Erythroblast (primary cell): ENCODE measurements at regions not wholly inside any gene's neighbourhood (a gene's known extent, or its start where the extent isn't known, plus 50 kb on each side); places are given as distances from the start of the nearest gene placed in this dataset.

Experiments used
- GATA1 ChIP-seq: IDR thresholded peaks from 2 replicates; pipeline ENCODE4 v1.6.1; 2011; ENCODE audit warnings: low read depth, mild to moderate bottlenecking, control low read depth, low read length, moderate library complexity
- POLR2A ChIP-seq: IDR thresholded peaks from 2 replicates; pipeline ENCODE4 v1.6.1; 2011; ENCODE audit warnings: mild to moderate bottlenecking, low read length

DNA sequence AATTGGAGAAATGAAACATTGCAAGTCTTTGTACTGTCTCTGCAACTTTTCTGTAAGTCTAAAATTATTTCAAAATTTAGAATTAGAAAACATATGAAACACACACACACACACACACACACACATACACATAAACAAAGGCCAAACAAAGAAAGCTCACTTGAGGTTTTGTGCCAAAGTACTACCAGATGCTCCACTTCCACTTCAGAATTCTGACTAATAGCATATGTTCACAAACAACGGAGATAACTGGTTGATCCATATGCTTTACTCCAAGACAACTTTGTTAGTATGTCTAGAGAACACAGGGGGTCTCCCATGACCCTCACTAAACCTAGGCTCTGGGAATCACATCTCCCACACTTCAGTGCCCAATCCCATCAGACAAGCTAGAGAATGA, 133.8 kb upstream of the CLEC14A start:
- TF ChIP-seq POLR2A = no peak
- TF ChIP-seq GATA1 = no peak
